Activated CD8-positive, alpha-beta memory T cell treated with anti-CD3 and anti-CD28 coated beads, Interleukin-2, amount 50 U/mL, for 4 hours (primary cell): ENCODE measurements at regions not wholly inside any gene's neighbourhood (a gene's known extent, or its start where the extent isn't known, plus 50 kb on each side); places are given as distances from the start of the nearest gene placed in this dataset.

Experiments
- DNase-seq: peaks from one replicate; pipeline ENCODE4 v3.0.0-alpha.2; 2020

DNA sequence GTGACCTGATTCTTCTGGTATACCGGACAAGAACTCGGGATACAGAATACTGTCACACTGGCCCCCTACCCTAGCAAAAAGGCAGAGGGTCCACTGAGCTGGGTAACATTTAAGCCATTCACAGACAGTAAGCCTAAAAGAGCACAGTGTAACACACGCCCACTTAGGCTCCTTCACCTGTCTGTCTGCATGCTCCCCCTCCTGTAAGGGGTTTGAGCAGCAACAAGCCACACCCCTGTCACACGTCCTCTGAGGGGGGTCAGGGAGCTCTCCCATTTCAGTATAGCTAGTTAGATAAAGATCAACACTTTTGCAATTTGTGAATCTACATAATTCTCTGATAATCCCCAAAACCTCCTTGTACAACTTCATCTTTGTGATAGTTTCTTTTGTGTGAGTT lies 586.3 kb upstream of the LMCD1 start:
- no peak for DNase-seq

DNA sequence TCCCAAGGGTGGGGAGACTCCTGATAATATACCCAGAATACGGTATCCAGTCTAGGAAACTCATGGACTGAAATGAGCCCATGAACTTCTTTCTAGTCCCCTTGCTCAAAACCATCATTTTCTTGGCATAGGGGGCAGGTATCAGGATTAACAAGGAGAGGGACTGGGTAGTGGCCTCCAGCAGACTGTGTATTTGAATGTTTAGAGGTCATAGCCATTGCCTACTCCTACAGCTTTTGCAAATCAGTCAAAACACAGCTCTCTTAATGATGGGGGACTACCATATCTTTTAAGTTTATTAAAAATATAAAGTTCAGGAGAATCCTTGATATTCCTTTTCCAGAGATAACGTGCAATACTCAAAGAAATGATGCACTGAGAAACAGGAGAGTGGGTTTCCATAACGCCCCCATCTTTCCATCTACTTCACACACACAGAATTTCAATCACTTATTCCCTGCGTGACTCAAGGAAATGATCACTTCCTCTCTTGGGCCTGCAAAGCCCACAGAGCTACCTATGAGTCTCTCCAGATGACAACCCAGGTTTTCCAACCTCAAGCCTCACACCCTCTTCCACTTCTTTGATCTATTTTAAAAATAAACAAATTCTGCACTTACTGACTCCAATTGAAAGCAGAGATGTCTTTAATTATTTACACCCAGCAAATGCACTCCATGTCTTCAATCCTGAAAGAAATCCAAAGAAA lies 584.0 kb upstream of the LMCD1 start:
- DNase-seq: no peak

DNA sequence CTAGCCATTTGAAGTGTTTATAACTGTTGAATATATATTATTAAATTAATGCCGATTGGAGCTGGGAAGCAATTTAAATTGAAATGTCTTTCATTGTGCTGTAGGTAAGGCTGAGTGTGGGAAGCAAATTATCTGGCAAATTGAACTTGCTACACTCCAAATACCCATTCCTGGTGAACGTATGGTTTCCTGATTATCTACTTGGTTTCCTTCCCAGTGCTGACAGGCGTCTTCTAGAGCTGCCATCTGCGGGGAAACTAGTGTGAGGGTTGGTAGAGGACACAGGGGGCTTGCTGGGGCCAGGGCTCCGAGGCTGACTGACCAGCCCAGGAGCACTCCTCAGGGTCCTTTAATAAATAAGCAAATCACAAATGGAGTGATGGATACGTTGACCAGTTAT lies 581.4 kb upstream of the LMCD1 start:
- no peak for DNase-seq

DNA sequence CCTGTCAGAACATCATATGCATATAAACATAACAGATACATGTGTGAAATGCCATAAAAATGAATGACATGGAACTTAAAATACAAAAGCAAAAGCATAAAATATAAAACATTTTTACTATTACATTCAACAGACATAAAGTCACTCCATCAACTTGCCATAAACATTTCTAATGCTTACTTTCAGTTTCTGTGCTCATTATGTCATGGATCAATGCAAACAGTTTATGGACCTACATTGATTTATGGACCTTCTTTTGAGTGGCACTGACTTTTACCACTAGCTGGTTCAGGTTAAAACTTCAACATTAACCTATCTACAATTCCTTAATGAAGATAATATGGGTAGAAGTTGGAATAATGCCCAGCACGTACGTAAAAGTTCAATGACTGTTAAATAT lies 577.4 kb upstream of the LMCD1 start:
- DNase-seq: no peak

DNA sequence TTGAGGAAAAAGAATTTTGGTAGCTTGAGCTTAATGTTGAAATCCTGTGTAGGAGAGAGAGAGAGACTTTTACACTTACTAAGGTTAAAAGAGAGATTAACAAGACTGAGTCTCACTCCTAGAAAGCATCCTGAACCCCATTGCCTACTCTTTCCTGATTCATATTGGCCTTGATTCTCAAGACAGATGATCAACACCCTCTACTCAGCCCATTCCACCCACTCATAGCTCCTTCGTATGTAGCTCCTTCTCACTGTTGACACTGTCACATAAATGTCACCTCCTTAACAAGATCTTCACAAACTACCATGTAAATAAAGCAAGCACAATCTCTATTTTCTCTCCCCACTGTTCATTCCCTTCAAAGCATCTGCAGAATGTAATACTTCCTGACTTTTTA lies 574.6 kb upstream of the LMCD1 start:
- no peak for DNase-seq

DNA sequence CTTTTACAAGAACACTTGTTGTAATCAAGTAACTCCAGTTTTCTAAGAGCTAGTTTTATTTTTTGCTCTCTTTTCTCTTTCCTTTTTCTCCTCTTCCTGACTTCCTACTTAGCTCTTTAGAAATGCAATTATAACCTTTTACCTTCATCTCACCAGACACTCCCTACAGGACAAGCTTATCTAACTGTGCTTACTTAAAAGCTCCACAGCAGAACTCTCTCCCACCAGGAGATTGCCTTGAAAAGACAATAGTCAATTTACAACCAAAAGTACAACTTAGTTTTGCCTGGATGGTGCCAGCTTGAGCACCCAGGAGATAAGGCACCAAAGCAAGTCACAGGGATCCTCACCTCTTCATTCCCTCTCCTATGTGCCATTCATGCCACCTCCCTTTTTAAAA lies 573.8 kb upstream of the LMCD1 start:
- no peak for DNase-seq

DNA sequence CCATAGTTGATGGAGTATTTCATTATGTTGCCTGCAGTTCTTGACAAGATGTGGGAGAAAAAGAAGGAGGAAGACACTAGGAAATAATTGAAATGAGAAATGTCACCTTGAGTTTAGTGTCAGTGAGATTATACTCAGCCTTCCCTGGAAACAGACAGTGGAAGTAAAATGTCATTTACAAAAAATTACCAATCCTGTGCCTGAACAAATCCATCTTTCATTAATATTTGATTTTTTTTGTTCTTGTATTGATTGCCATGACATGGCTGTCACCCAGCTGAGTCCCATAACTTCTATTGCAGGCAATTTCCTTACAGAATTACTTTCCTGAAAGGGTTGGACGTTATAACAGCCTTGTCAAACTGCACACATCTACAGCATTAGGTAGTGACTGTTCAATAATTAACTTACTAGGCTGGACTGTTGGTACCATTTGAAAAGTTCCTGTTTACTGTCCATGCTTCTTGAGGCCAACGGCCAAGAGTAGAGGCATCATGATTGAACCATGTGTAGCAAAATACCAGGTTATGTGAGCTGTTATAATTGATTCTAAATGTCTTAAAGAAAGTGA lies 572.2 kb upstream of the LMCD1 start:
- DNase-seq: no peak

DNA sequence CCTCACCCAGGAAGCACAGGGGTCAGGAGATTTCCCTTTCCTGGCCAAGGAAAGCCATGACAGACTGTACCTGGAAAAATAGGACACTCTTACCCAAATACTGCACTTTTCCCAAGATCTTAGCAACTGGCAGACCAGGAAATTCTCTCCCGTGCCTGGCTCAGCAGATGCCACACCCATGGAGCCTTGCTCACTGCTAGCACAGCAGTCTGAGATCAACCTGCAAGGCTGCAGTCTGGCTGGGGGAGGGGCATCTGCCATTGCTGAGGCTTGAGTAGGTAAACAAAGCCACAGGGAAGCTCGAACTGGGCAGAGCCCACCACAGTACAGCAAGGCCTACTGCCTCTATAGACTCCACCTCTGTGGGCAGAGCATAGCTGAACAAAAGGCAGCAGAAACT lies 567.3 kb upstream of the LMCD1 start:
- no peak for DNase-seq

DNA sequence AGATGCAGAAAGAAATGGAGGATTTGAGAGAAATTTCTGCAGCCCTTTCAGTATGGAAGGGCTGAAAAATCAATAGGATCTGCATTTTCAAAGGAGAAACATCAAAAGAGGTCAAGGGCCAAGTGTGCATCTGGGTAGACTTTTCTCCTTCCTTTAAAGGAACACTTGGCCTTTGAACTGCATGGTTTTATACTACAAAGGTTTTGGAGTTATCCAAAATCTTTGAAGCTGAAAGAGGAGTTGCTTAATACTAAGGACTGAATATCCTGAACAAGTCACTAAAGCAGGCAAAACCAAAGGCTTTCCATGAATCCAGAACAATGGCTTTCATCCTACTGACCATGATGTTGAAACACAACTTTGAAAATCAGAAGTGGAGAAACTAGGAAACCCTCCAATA lies 553.7 kb upstream of the LMCD1 start:
- no peak for DNase-seq

DNA sequence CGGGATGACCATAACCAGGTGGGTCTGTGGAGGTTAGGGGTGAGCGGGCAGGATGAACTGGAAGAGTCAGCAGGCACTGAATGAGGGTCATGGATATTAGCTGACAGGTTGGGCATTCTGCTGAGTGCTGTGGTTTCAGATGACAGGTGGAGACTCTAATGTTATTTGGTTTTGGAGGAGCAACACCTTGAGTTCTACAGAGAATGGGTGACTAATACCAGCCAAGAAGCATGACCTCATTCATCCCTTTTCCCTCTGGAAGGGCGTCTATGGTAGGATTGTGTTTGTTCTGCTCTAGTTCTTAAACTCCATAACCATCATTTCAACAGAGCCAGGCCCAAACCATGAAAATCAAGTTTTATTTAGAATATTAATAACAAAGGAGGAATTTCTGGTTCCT lies 550.7 kb upstream of the LMCD1 start:
- DNase-seq: no peak

DNA sequence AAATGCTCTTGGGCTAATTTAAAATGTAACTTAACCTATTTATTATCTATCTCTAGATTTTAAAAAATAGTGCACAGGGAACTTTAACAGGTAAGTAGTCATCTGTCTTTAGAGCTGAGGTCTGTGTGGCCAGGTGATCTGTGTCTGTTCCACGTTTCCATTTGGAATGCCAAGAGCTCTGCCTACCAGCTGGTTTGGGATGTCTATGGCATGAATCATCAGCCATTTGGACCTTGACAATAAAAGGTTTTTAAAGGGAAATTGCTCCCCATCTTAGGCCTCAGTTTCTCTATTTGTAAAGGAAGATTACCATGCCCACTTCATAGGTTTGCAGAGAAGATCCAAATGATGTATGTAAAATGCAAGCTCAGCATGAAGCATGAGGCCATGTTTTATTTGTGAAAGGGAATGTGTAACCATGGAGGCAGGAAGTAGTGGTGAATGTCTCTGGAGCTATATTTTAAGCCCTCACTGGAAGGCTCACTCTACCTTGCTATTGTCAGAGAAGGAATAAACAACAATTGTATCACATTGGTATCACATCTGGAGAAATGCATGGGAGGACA lies 548.1 kb upstream of the LMCD1 start:
- DNase-seq: no peak

DNA sequence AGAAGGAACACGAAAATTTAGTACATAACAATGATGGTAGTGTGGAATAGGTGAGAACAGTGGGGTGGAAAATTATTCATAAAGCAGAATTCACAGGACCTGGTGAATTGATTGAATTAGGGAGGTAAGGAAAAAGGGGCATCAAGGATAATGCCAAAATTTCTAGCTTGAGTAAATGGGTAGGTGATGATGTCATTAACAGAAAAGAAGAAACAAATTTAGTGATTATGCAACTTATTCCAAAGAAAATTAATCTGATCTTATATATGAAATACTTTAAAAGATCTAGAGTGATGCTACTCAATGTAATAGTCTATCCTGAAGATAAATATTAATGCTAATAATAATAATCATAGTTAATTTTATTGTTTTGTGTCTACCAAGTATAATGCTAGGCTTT lies 544.6 kb upstream of the LMCD1 start:
- no peak for DNase-seq

DNA sequence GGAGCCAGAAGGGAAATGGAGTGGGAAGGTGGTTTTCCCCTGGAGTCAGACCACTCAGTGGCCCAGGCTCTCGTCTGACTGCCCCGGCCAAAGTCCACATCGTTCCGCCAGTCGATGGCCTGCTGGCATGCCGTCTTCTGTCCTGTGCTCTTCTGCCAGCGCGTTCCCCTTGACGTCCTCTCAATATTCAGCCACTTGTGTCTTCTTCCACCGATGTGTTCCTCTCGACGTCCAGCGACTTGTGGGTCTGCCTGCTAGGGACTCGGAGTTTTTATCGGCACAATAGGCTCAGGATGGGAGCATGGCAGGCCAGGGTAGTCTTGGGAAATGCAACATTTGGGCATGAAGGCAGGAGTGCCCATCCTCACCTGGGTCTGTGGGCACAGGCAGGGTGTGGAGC lies 542.5 kb upstream of the LMCD1 start:
- DNase-seq: no peak

DNA sequence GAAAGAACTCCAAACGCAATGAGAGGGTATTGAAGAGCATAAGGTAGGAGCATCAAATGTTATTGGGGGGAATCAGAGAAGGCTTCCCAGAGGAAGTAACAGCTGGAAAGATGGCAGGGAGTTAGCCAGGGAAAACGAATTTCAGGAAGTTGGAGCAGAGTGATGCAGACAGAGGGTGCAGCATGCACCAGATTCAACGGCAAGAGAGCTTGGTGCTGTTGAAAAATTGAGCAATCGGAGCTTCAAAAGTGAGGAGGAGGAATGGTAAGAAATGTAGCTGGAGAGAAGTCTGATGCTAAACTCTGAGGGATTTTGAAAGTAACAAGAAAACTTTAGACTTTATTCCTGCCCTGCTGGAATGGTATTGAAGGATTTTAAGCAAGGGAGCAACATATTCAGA lies 541.0 kb upstream of the LMCD1 start:
- DNase-seq: no peak

DNA sequence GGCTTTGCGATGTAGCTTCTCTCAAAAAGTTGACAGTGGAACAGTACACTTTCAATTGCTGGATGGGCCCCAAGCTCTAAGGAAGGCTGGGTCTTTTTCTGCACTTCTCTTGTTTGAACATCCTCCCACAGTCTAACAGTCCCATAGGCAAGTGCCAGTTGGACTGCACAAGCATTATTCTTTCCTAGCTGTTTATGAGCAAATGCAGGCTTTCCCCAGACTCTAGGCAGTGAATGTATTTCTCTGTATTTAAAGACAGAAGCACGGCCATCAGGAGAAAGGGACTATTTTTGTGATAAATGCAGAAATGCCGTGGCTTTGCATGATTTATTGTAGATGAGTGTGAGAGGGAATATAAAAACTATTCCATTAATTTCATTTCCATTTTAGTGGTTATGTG lies 539.3 kb upstream of the LMCD1 start:
- DNase-seq: no peak

DNA sequence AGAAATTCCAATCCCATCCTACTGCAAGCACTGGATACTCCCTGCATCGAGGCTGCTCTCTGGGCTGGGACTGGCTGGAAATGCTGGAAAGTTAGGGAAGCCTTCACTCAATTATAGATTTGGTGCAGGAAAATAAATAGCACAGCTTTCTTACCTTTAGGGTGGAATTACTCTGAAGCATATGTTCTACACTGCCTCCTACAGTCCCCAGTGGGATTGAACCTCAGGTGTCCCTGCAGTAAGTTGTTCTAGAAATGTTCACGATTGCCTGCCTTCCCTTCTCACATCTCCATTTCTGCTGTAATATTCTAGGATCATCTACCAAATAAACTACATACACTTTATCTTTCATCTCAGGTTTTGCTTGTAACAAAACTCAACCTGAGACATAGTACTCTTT lies 536.7 kb upstream of the LMCD1 start:
- no peak for DNase-seq

DNA sequence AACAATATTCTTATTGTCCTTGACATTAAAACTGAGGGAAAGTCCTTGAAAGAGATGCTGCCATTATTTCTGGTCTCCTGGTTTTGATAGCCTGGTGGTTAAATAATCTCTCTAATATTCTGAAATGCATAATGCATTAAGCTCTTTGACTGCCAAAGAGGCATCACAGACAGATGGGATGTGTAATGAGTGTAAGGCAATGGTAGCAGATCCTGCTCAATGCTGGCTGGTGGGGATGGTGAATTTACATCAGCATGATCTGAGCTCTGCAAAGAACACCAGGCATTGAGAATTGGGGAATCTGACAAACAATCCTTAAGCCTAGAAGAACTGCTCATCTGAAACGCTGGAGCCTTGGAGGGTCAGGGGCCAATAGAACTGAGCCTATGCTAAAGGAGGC lies 528.6 kb upstream of the LMCD1 start:
- no peak for DNase-seq

DNA sequence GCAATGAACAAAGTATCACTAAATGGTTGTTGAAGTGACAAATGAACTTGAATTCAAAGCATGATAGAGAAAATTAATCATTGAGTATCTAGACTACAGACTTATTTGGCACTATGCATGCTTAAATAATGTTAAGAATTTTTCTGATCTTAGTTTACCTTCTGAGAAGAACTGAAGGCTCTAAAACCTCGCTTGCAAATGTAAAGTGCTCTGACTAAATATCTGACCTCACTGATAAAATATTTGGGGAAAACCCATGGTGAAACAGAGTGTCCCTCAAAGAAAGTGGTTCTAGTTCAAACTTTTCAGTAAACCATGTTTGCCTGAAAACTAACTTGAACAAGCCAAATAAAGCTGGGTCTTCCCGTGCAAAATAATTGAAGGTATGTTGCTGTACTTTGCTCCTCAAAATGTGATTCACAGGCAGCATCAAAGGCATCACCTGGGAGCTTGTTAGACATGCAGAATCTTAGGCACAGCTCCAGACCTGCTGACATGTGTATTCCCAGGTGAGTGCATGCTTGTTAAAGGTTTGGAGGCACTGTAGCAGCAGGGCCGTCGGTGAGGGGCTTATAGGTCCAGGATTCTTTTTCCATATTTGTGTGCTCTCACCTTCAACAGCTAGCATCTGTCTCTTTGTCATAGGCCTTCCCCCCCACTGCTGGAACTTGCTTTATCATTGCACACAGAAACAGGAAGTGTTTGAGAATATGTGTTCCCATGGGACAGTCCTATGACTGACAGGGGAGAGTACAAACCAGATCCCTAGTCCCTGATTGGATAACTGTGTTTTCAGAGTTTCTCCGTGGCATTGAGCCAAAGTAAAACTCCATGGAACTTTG lies 524.2 kb upstream of the LMCD1 start:
- no peak for DNase-seq

DNA sequence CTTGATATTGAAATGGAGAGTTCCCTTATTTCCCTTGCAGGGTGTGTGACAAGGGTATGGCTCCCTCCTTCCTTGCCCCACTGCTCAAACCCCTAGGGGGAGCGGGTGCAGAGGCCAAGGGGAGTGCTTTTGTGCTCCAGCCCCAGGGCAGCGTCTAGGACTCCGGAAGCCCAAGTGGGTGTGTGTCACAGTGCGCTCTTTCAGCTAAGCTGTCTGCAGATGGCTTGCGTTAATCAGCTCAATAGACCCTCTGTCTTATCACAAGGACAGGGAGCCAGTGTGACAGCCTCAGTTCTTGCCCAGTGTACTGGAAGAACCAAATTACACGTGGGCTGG lies 523.6 kb upstream of the LMCD1 start:
- no peak for DNase-seq

DNA sequence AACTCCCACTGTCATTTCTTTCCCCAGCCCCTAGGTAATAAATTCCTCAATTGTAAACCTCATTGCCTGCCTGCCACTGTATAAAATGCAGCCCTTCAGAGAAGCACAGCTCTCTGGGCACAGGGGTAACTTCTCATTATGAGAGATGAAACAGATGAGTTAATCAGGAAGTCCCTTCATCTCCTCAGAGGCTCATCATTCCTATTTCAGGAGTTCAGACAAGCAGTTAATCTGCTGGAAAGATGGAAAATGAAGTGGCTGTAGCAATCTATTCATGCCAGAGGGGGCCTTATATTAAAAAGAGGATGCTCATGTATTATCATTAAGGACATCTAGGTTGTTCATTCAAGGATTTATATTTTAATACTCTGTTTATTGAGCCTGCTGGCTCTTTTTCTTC lies 519.5 kb upstream of the LMCD1 start:
- DNase-seq: no peak

DNA sequence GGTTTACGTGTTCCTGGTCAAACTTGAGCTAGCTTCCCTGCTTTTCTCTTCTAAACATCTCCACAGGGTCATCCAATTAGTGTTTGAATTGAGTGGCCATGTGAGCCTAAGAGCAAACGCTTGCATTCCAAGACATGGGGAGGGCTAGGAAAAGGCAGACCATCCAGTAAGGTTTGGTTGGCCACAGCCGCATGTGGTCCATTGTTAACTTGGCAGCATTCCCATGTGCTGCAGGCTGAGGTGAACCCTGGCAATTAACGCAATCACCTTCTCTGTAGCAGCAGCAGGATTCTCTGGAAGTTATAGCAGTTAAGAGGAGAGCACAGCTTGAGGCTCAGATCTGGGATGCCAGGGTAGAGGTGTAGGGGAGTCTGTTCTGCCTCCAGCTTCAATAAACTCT lies 502.2 kb upstream of the LMCD1 start:
- DNase-seq: no peak

DNA sequence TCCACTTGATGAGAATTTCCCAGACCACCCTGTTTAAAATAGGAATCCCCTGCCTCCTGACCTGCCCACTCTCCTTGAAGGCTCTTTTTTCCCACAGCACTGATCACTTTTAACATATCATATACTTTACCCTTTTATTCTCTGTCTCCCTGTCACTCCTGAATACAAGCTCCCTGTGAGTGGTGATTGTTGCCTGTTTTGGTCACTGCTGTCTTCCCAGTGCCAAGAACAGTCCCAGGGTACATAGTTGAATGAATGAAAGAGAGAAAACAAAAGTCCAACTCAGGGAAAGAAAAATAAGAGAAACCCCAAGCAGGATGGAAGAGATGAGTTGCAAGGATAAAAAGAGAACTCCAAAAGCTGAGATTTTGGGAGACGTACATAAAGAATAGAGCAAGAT lies 500.3 kb upstream of the LMCD1 start:
- DNase-seq: no peak

DNA sequence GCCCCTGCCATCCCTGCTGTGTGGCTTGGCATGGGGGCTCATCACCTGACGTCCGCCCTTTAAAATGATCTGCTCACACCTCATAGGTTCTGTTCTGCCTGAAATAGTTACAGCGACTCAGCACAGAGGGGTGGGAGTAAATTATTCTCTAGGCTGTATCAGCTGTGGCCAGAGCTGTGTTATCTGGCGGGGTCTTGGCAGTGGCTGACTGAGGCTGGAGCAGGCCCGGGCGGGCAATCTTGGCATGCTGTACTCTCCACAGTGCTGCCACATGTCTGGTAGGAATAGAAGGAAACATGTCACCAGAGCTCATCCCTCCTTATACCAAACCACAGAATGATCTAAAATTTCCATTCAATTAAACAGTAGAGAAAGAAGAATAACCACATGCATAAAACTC lies 499.9 kb upstream of the LMCD1 start:
- DNase-seq: no peak

DNA sequence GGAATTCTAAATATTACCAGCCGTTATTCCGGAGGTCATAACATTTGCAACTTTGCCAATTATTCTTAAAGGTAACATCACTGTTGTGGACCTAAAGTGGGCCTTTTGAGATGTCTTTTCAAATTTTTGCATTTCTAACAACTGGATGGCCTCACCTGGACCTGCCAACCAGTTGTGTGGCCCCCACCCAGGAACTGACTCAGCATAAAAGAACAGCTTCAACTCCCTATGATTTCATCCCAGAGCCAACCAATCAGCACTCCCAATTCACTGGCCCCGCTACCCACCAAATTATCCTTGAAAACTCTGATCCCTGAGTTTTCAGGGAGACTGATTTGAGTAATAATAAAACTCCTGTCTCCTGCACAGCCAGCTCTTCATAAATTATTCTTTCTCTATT lies 489.7 kb upstream of the LMCD1 start:
- no peak for DNase-seq
